ENCODE measurements at regions not wholly inside any gene's neighbourhood (a gene's known extent, or its start where the extent isn't known, plus 50 kb on each side); places are given as distances from the start of the nearest gene placed in this dataset.

- DNase-seq = peak in 1 of 2 donors; percentile 1
Observed at GRCh38 chr3:82938821-82939328, 1177.4 kb upstream of the GBE1 start.

GRCh38 chr3:82927309-82928253, 1166.1 kb upstream of the GBE1 start:
- no peak for DNase-seq

- DNase-seq = no peak
Observed at GRCh38 chr3:82891028-82891427, 1129.6 kb upstream of the GBE1 start.

GRCh38 chr3:82883072-82883471, 1121.6 kb upstream of the GBE1 start:
- DNase-seq = no peak

- no peak for DNase-seq
Observed at GRCh38 chr3:82875401-82875800, 1114.0 kb upstream of the GBE1 start.

- no peak for DNase-seq
Observed at GRCh38 chr3:82839871-82840270, 1078.4 kb upstream of the GBE1 start.

- DNase-seq = no peak
Observed at GRCh38 chr3:82834098-82834497, 1072.7 kb upstream of the GBE1 start.

- DNase-seq = no peak
Observed at GRCh38 chr3:82824491-82824890, 1063.0 kb upstream of the GBE1 start.

GRCh38 chr3:82816086-82816485, 1054.6 kb upstream of the GBE1 start:
- DNase-seq = no peak

- no peak for DNase-seq
Observed at GRCh38 chr3:82815417-82816058, 1054.1 kb upstream of the GBE1 start.

GRCh38 chr3:82814660-82815059, 1053.2 kb upstream of the GBE1 start:
- DNase-seq = no peak

GRCh38 chr3:82807781-82808180, 1046.3 kb upstream of the GBE1 start:
- DNase-seq = no peak

GRCh38 chr3:82802501-82802900, 1041.1 kb upstream of the GBE1 start:
- DNase-seq = no peak

GRCh38 chr3:82800248-82800647, 1038.8 kb upstream of the GBE1 start:
- no peak for DNase-seq

GRCh38 chr3:82796765-82797164, 1035.3 kb upstream of the GBE1 start:
- DNase-seq = no peak

GRCh38 chr3:82791241-82791640, 1029.8 kb upstream of the GBE1 start:
- no peak for DNase-seq

GRCh38 chr3:82790307-82791097, 1029.1 kb upstream of the GBE1 start:
- DNase-seq = no peak

- DNase-seq = no peak
Observed at GRCh38 chr3:82783194-82783593, 1021.7 kb upstream of the GBE1 start.

- DNase-seq = no peak
Observed at GRCh38 chr3:82773207-82773606, 1011.8 kb upstream of the GBE1 start.

- DNase-seq = no peak
Observed at GRCh38 chr3:82764521-82764920, 1003.1 kb upstream of the GBE1 start.

- no peak for DNase-seq
Observed at GRCh38 chr3:82761858-82762257, 1000.4 kb upstream of the GBE1 start.

- DNase-seq = no peak
Observed at GRCh38 chr3:82745544-82745943, 984.1 kb upstream of the GBE1 start.

GRCh38 chr3:82743196-82743595, 981.8 kb upstream of the GBE1 start:
- no peak for DNase-seq

All from CD4-positive, alpha-beta T cell treated with Interferon alpha-2 for 1 hour (primary cell).